SK-N-MC (cell line): ENCODE measurements at regions not wholly inside any gene's neighbourhood (a gene's known extent, or its start where the extent isn't known, plus 50 kb on each side); places are given as distances from the start of the nearest gene placed in this dataset.

Source experiments
- EZH2 ChIP-seq: fragments of 200-600 bp; sonication (generic); IDR thresholded peaks from one replicate; pipeline ENCODE4 v1.6.1; 2017; ENCODE audit warnings: antibody characterized with exemption
- POLR2AphosphoS5 ChIP-seq: IDR thresholded peaks from 2 replicates; pipeline ENCODE4 v1.6.1; 2012; ENCODE audit warnings: mild to moderate bottlenecking, low read depth, low read length, borderline replicate concordance

GRCh38 chr14:31920001-31920400 is 157.1 kb upstream of the ARHGAP5 start:
- TF ChIP-seq EZH2: no peak
- TF ChIP-seq POLR2AphosphoS5: no peak
